IPS-15b (cell line): ENCODE measurements at regions not wholly inside any gene's neighbourhood (a gene's known extent, or its start where the extent isn't known, plus 50 kb on each side); places are given as distances from the start of the nearest gene placed in this dataset.
A peak's percentile ranks its signal among the peaks of the same experiment; 100 is the strongest.

ENCODE experiments used
- H3K27me3 ChIP-seq: one replicate; pipeline ENCODE4 v1.6.1; 2013; ENCODE audit warnings: low read length; ENCODE audit not compliant: control insufficient read depth, insufficient read depth
- H3K36me3 ChIP-seq: one replicate; pipeline ENCODE4 v1.6.1; 2013; ENCODE audit warnings: low read length; ENCODE audit not compliant: control insufficient read depth, insufficient read depth
- H3K4me1 ChIP-seq: one replicate; pipeline ENCODE4 v1.6.1; 2013; ENCODE audit warnings: mild to moderate bottlenecking, low read length; ENCODE audit not compliant: control insufficient read depth, insufficient read depth
- H3K4me3 ChIP-seq: one replicate; pipeline ENCODE4 v1.5.1; 2013; ENCODE audit warnings: low read depth, low read length
- H3K9ac ChIP-seq: one replicate; pipeline ENCODE4 v1.6.1; 2013; ENCODE audit warnings: low read depth, mild to moderate bottlenecking, low read length
- H3K9me3 ChIP-seq: one replicate; pipeline ENCODE4 v1.6.1; 2013; ENCODE audit warnings: mild to moderate bottlenecking, low read length; ENCODE audit not compliant: control insufficient read depth, insufficient read depth

GRCh38 chr1:181142096-181142958 is 53.8 kb downstream of the IER5 start:
- Histone ChIP-seq H3K27me3 (peaks cover 24% of the 10 kb centered on the region), H3K9ac (no peak overlapping the region), H3K9me3 (no peaks in the 10 kb centered on the region), H3K4me1 (peaks cover 8% of the 10 kb centered on the region), H3K36me3 (no peaks in the 10 kb centered on the region), H3K4me3 (peak overlapping the region; percentile 43)

GRCh38 chr1:181143102-181143859 is 54.8 kb downstream of the IER5 start:
- H3K9me3 ChIP-seq = no peaks in the 10 kb centered on the region
- H3K27me3 ChIP-seq = peaks cover 24% of the 10 kb centered on the region
- H3K4me1 ChIP-seq = peaks cover 8% of the 10 kb centered on the region
- H3K4me3 ChIP-seq = no peak overlapping the region
- no peaks in the 10 kb centered on the region for H3K36me3 ChIP-seq
- no peak overlapping the region for H3K9ac ChIP-seq

GRCh38 chr1:181144238-181144637 is 55.7 kb downstream of the IER5 start:
- Histone ChIP-seq H3K4me1 (peaks cover 8% of the 10 kb centered on the region), H3K9me3 (no peaks in the 10 kb centered on the region), H3K27me3 (peaks cover 24% of the 10 kb centered on the region), H3K36me3 (no peaks in the 10 kb centered on the region), H3K9ac (no peak overlapping the region), H3K4me3 (no peak overlapping the region)

DNA sequence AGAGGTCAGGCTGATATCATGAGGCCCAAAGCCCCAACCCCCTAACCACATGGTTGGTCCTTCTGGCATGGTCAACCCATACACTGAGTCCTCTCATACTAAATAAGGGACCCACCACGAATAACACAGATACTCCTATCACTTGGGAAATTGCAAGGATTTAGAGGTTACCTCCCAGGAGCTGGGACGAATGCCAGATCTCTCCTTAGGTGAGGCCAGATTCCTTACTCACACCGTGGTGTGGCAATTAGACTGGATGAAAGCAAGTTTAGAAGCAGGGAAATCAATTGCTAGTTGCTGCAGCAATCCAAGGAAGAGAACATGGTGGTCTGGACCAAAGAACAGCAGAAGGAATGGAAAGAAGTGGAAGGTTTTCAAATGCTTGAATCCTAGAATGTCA is 60.1 kb downstream of the IER5 start:
- H3K9ac ChIP-seq = no peak overlapping the region
- H3K27me3 ChIP-seq = peaks cover 2% of the 10 kb centered on the region
- H3K9me3 ChIP-seq = no peaks in the 10 kb centered on the region
- H3K4me1 ChIP-seq = no peaks in the 10 kb centered on the region
- no peak overlapping the region for H3K4me3 ChIP-seq
- no peaks in the 10 kb centered on the region for H3K36me3 ChIP-seq

- Histone ChIP-seq H3K27me3 (no peaks in the 10 kb centered on the region), H3K36me3 (no peaks in the 10 kb centered on the region), H3K4me3 (no peak overlapping the region), H3K4me1 (no peaks in the 10 kb centered on the region), H3K9ac (no peak overlapping the region), H3K9me3 (no peaks in the 10 kb centered on the region)
Measured at GRCh38 chr1:181149326-181150125, 61.0 kb downstream of the IER5 start.

DNA sequence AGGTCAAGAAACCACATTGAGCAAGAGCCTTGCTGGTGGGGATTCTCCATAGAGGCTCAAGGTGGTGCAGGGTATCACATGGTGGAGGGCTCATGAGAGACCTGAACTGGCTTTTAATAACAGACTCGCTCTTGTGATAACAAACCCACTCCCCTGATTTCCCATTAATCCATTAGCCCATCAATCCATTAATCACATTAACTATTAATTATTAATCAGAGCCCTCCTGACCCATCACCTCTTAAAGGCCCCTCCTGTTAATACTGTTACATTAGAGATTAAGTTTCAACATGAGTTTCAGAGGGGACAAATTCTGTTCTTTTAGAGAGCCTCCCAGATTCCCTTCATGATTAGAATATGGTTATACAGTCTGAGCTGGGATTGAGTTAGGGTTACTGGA is 61.8 kb downstream of the IER5 start:
- H3K36me3 ChIP-seq = no peaks in the 10 kb centered on the region
- no peak overlapping the region for H3K9ac ChIP-seq

DNA sequence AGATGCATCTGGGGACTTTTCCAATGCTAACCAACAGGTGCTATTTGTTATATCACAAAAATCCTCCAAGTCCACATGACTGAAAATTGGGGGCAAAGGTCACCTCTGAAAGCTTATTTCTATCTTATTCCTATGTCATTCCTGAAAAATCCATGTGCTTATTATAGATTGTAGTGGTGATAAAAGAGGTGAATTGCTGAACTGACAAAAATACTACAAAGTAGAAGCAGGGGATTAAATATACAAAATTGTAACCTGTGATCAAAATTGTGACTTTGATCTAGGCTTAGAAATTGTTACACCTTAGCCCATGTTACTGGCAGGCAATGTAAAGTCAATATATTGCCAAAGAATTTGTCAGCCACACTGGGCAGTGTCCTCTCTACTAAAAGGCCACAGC is 62.3 kb downstream of the IER5 start:
- Histone ChIP-seq H3K9me3 (no peaks in the 10 kb centered on the region), H3K27me3 (no peaks in the 10 kb centered on the region), H3K4me1 (no peaks in the 10 kb centered on the region), H3K36me3 (no peaks in the 10 kb centered on the region), H3K9ac (no peak overlapping the region), H3K4me3 (no peak overlapping the region)

More for the DNA sequence above, 61.8 kb downstream of the IER5 start:
- no peak overlapping the region for H3K4me3 ChIP-seq
- no peaks in the 10 kb centered on the region for H3K27me3 ChIP-seq
- H3K9me3 ChIP-seq = no peaks in the 10 kb centered on the region
- H3K4me1 ChIP-seq = no peaks in the 10 kb centered on the region

DNA sequence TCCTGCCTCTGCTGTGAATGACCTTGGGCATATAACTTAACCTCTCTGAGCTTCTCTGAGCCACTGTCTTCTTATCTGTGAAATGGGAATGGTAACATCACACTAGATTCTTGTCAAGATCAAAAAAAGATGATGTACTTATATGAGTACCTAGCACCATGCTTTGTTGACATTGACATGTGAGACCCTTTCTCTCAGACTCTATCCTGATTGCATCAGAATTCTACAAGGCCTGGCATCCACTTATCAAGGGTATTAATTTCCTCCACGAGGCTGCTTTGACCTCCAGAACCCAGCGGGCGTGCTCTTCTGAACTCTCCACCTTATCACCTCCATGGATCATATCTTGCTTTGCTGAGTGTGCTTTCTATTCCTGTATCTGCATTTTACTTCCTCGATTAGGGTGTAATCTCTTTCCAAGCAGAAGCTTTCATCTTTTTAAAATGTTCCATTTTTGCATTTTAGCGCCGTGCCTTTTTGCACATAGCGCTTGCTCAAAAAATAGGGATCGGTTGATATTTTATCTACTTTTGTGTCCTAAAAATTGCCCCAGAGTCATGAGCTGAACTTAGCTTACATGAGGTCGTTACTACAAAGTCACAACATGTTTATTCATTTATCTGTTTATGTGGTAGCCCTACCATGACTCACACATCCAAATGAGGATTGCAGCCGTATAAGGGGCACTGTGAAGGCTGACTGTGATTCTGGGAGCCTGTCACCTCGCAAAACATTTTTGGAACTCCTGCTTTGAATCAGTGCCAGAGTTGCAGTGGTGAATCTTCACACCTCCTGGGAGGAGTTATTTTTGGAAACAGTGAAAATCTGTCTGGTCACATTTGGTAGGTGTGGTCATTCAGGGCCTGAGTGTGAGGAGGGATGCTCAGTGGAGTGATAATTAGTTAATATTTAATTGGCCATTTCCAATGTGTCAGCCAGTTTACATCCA is 63.2 kb downstream of the IER5 start:
- Histone ChIP-seq H3K9ac (no peak overlapping the region), H3K27me3 (no peaks in the 10 kb centered on the region), H3K4me1 (no peaks in the 10 kb centered on the region), H3K9me3 (no peaks in the 10 kb centered on the region), H3K36me3 (no peaks in the 10 kb centered on the region), H3K4me3 (no peak overlapping the region)

DNA sequence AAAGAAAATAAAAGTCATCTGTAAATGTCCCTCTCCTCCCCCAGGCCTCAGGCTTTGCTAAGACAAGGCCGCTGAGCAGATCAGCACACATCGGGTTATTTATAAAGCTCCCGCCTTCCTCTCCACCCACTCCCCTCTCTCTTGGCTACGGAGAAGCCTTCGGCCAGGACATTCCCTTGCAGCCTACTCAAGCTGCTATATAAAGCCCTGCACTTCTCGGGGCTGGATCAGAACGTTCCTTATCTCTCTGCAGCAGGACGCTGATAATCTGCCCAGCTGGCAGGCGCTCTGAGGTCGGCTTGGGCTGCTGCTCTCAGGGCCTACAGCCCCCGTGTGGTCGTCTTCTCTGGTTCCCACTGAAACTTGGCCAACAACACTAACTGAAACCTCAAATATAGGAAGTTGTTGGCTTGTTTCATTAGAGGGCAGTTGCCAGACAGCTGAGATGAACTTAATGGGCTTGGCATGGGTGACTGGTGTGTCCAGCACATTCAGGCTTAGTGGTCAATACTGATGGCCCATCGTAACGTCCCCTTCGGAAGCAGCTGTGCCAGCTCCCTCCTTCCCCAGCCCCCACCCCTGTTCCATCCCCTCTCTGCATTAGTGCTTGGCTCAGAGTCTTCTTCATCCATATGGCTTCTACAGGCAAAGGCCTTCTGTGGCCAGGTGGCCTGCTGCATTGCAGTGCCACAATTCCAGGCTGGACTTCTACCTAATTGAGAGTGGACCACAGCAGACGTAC is 64.6 kb downstream of the IER5 start:
- H3K4me1 ChIP-seq = no peaks in the 10 kb centered on the region
- H3K27me3 ChIP-seq = no peaks in the 10 kb centered on the region
- no peak overlapping the region for H3K9ac ChIP-seq
- no peaks in the 10 kb centered on the region for H3K36me3 ChIP-seq
- no peaks in the 10 kb centered on the region for H3K9me3 ChIP-seq
- H3K4me3 ChIP-seq = no peak overlapping the region

GRCh38 chr1:181153634-181153961 is 65.1 kb downstream of the IER5 start:
- no peaks in the 10 kb centered on the region for H3K27me3 ChIP-seq
- no peaks in the 10 kb centered on the region for H3K4me1 ChIP-seq
- no peak overlapping the region for H3K9ac ChIP-seq
- no peak overlapping the region for H3K4me3 ChIP-seq
- no peaks in the 10 kb centered on the region for H3K36me3 ChIP-seq
- H3K9me3 ChIP-seq = no peaks in the 10 kb centered on the region
